ENCODE measurements at regions not wholly inside any gene's neighbourhood (a gene's known extent, or its start where the extent isn't known, plus 50 kb on each side); places are given as distances from the start of the nearest gene placed in this dataset.

GRCh38 chr1:87215592-87215991 lies 113.1 kb upstream of the LMO4 start:
- DNase-seq (ENCODE audit: low spot score), result no peak
- intact Hi-C loops (cut with DNase I), result no loop called here

GRCh38 chr1:87218618-87219017 lies 110.1 kb upstream of the LMO4 start:
- no peak for DNase-seq (ENCODE audit: low spot score)
- intact Hi-C loops (cut with DNase I), result no loop called here

- intact Hi-C loops (cut with DNase I), result no loop called here
- no peak for DNase-seq (ENCODE audit: low spot score)
Observed at GRCh38 chr1:87219141-87219540, 109.5 kb upstream of the LMO4 start.

- DNase-seq (ENCODE audit: low spot score), result no peak
- intact Hi-C loops (cut with DNase I), result no loop called here
Observed at GRCh38 chr1:87219626-87220025, 109.1 kb upstream of the LMO4 start.

GRCh38 chr1:87220993-87221392 lies 107.7 kb upstream of the LMO4 start:
- intact Hi-C loops (cut with DNase I), result no loop called here
- no peak for DNase-seq (ENCODE audit: low spot score)

GRCh38 chr1:87224201-87224600 lies 104.5 kb upstream of the LMO4 start:
- intact Hi-C loops (cut with DNase I), result no loop called here
- DNase-seq (ENCODE audit: low spot score), result no peak

- intact Hi-C loops (cut with DNase I), result no loop called here
- DNase-seq (ENCODE audit: low spot score), result no peak
Observed at GRCh38 chr1:87225171-87225570, 103.5 kb upstream of the LMO4 start.

- intact Hi-C loops (cut with DNase I), result no loop called here
- peak; percentile 94 for DNase-seq (ENCODE audit: low spot score)
Observed at GRCh38 chr1:87226341-87226760, 102.3 kb upstream of the LMO4 start.

- intact Hi-C loops (cut with DNase I), result no loop called here
- no peak for DNase-seq (ENCODE audit: low spot score)
Observed at GRCh38 chr1:87227651-87228050, 101.0 kb upstream of the LMO4 start.

- intact Hi-C loops (cut with DNase I), result no loop called here
Observed at GRCh38 chr1:87230501-87230900, 98.2 kb upstream of the LMO4 start.

GRCh38 chr1:87231703-87232367 lies 96.8 kb upstream of the LMO4 start:
- intact Hi-C loops (cut with DNase I), result no loop called here
- DNase-seq (ENCODE audit: low spot score), result no peak

More at GRCh38 chr1:87230501-87230900, 98.2 kb upstream of the LMO4 start:
- no peak for DNase-seq (ENCODE audit: low spot score)

GRCh38 chr1:87236585-87236984 lies 92.1 kb upstream of the LMO4 start:
- intact Hi-C loops (cut with DNase I), result no loop called here
- DNase-seq (ENCODE audit: low spot score), result no peak

- intact Hi-C loops (cut with DNase I), result loop anchor here in 1 of 2 donors (2.0 to 10.0 kb wide), 2 partner anchors 77 to 1605 kb away; no protein-coding TSS in a partner anchor
- DNase-seq (ENCODE audit: low spot score), result no peak
Observed at GRCh38 chr1:87239997-87240605, 88.6 kb upstream of the LMO4 start.

GRCh38 chr1:87240661-87241285 lies 87.9 kb upstream of the LMO4 start:
- DNase-seq (ENCODE audit: low spot score), result no peak
- intact Hi-C loops (cut with DNase I), result loop anchor here in 1 of 2 donors (10.0 kb wide), 1 partner anchor 1606 kb away; no protein-coding TSS in a partner anchor

- DNase-seq (ENCODE audit: low spot score), result no peak
- intact Hi-C loops (cut with DNase I), result loop anchor here in 1 of 2 donors (10.0 kb wide), 1 partner anchor 1608 kb away; no protein-coding TSS in a partner anchor
Observed at GRCh38 chr1:87242445-87243185, 86.1 kb upstream of the LMO4 start.

GRCh38 chr1:87243573-87243972 lies 85.1 kb upstream of the LMO4 start:
- intact Hi-C loops (cut with DNase I), result loop anchor here in 1 of 2 donors (10.0 kb wide), 1 partner anchor 1609 kb away; no protein-coding TSS in a partner anchor
- no peak for DNase-seq (ENCODE audit: low spot score)

- intact Hi-C loops (cut with DNase I), result loop anchor here in 1 of 2 donors (10.0 kb wide), 1 partner anchor 1612 kb away; no protein-coding TSS in a partner anchor
Observed at GRCh38 chr1:87246436-87246835, 82.2 kb upstream of the LMO4 start.

GRCh38 chr1:87249803-87250202 lies 78.9 kb upstream of the LMO4 start:
- intact Hi-C loops (cut with DNase I), result loop anchor here in 1 of 2 donors (10.0 kb wide), 1 partner anchor 1615 kb away; no protein-coding TSS in a partner anchor
- DNase-seq (ENCODE audit: low spot score), result no peak

More at GRCh38 chr1:87246436-87246835, 82.2 kb upstream of the LMO4 start:
- DNase-seq (ENCODE audit: low spot score), result no peak

GRCh38 chr1:87250336-87250735 lies 78.3 kb upstream of the LMO4 start:
- intact Hi-C loops (cut with DNase I), result no loop called here
- DNase-seq (ENCODE audit: low spot score), result no peak

- no peak for DNase-seq (ENCODE audit: low spot score)
- intact Hi-C loops (cut with DNase I), result no loop called here
Observed at GRCh38 chr1:87252406-87252805, 76.3 kb upstream of the LMO4 start.
